ENCODE measurements at regions not wholly inside any gene's neighbourhood (a gene's known extent, or its start where the extent isn't known, plus 50 kb on each side); places are given as distances from the start of the nearest gene placed in this dataset.
"Not testable (repeated sequence)": the region's sequence is repeated elsewhere in the genome, so short reads cannot be mapped to it uniquely, and the experiment has no call there.

DNA sequence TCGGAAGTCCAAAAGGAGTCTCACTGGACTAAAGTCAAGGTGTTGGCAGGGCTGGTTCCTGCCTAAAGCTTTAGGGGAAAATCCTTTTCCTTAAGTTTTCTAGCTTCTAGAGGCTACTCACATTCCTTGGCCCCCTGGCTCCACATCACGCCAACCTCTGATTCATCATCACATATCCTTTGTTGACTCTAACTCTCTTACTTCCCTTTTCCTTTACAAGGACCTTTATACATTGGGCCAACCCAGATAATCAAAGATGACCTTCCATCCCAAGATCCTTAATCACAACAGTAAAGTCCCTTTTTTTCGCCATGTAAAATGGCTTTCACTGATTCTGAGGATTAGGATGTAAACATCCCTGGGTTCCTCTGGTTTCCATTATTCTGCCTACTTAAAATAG lies 146.4 kb upstream of the DCAF8L1 start:
- Mint-ChIP-seq H3K4me3 (no peak overlapping the region), H3K27me3 (ENCODE audit: low read depth) (no peaks in the 10 kb centered on the region), H3K4me1 (peaks cover 17% of the 10 kb centered on the region), H3K36me3 (peaks cover 19% of the 10 kb centered on the region), H3K9me3 (peaks cover 28% of the 10 kb centered on the region), H3K27ac (peak overlapping the region; percentile 85)
- no peak for TF ChIP-seq CTCF (IDR thresholded peaks at IDR 0.05; ENCODE audit: unreplicated experiment)
- DNase-seq (ENCODE audit: low spot score in 2 of 2, unreplicated experiment in 2 of 2), result no peak

DNA sequence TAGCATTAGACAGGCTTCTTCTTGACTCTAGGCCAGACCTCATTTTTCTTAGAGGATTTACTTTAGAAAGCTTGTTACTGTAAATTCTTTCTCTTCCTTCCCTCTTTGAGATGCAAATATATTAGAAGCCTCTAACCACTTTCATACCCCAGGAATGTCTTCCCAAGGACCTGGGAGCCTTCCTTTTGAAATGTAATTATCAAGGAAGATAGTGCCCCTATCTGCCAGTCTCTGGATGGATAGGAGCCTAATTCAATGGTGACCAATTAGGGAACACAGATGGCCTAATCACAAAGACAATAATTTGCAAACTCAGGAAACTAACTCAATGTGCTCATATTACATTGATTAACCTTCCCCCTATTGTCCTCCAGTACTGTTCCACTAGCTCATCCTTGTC lies 145.6 kb upstream of the DCAF8L1 start:
- H3K4me3 Mint-ChIP-seq, result no peak overlapping the region
- peak overlapping the region; percentile 85 for H3K27ac Mint-ChIP-seq
- H3K4me1 Mint-ChIP-seq, result peaks cover 17% of the 10 kb centered on the region
- DNase-seq (ENCODE audit: low spot score in 2 of 2, unreplicated experiment in 2 of 2), result no peak
- H3K36me3 Mint-ChIP-seq, result peaks cover 19% of the 10 kb centered on the region
- no peaks in the 10 kb centered on the region for H3K27me3 Mint-ChIP-seq (ENCODE audit: low read depth)
- H3K9me3 Mint-ChIP-seq, result peaks cover 28% of the 10 kb centered on the region
- TF ChIP-seq CTCF (IDR thresholded peaks at IDR 0.05; ENCODE audit: unreplicated experiment), result no peak

GRCh38 chrX:28124416-28124815 lies 143.2 kb upstream of the DCAF8L1 start:
- Mint-ChIP-seq H3K27ac (no peak overlapping the region), H3K27me3 (ENCODE audit: low read depth) (no peaks in the 10 kb centered on the region), H3K4me1 (peaks cover 19% of the 10 kb centered on the region), H3K36me3 (peaks cover 18% of the 10 kb centered on the region), H3K9me3 (peaks cover 28% of the 10 kb centered on the region), H3K4me3 (no peak overlapping the region)
- no peak for TF ChIP-seq CTCF (IDR thresholded peaks at IDR 0.05; ENCODE audit: unreplicated experiment)
- no peak for DNase-seq (ENCODE audit: low spot score in 2 of 2, unreplicated experiment in 2 of 2)

DNA sequence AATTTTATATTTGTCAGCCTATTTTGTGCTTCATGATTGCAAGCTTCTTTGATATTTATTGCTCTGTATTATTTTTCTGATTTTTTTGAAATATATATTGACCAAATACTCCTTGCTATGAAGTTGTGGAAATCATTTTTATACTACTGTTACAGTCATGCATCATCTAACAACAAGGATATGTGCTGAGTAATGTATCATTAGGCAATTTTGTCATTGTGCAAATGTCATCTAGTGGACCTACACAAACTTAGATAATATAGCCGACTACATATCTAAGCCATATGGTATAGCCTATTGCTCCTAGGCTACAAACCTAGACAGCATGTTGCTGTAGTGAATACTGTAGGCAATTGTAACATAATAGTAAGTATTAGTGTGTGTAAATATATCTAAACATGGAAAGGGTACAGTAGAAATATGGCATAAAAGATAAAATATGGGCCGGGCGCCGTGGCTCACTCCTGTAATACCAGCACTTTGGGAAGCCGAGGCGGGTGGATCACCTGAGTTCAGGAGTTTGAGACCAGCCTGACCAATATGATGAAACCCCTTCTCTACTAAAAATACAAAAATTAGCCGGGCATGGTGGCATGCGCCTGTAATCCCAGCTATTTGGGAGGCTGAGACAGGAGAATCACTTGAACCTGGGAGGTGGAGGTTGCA lies 139.5 kb upstream of the DCAF8L1 start:
- Mint-ChIP-seq H3K4me1 (peaks cover 21% of the 10 kb centered on the region), H3K9me3 (peaks cover 24% of the 10 kb centered on the region)
- DNase-seq (ENCODE audit: low spot score in 2 of 2, unreplicated experiment in 2 of 2); H3K36me3 Mint-ChIP-seq; H3K27ac Mint-ChIP-seq; H3K4me3 Mint-ChIP-seq; H3K27me3 Mint-ChIP-seq (ENCODE audit: low read depth): not testable (repeated sequence)

DNA sequence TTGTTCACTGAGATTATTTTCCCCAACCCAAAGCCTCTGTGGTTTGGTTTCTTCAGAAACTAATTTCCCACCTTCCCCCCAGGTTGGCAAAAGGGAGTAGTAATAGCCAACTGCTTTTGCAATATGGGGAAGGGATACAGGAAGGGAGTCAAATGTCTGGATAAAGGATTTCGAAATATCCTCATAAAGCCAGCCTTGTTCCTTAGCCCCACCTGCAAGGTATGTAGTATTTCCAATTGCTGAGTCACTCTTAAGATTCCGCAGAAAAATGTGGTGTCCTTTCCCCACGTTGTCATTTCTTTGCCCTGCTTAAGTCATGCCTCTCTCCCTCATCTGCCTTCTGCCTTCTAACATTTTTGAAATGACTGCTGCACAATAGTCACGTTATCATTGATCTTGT lies 138.8 kb upstream of the DCAF8L1 start:
- no peaks in the 10 kb centered on the region for H3K27me3 Mint-ChIP-seq (ENCODE audit: low read depth)
- H3K36me3 Mint-ChIP-seq, result peaks cover 6% of the 10 kb centered on the region
- no peak for TF ChIP-seq CTCF (IDR thresholded peaks at IDR 0.05; ENCODE audit: unreplicated experiment)
- no peak overlapping the region for H3K27ac Mint-ChIP-seq
- peaks cover 24% of the 10 kb centered on the region for H3K9me3 Mint-ChIP-seq
- DNase-seq (ENCODE audit: low spot score in 2 of 2, unreplicated experiment in 2 of 2), result no peak
- H3K4me3 Mint-ChIP-seq, result no peak overlapping the region
- peaks cover 23% of the 10 kb centered on the region for H3K4me1 Mint-ChIP-seq

GRCh38 chrX:28108186-28108945 lies 127.1 kb upstream of the DCAF8L1 start:
- H3K9me3 Mint-ChIP-seq, result peaks cover 13% of the 10 kb centered on the region
- H3K27ac Mint-ChIP-seq, result peak overlapping the region; percentile 14

More at GRCh38 chrX:28108186-28108945, 127.1 kb upstream of the DCAF8L1 start:
- H3K4me1 Mint-ChIP-seq, result peaks cover 47% of the 10 kb centered on the region
- no peak for TF ChIP-seq CTCF (IDR thresholded peaks at IDR 0.05; ENCODE audit: unreplicated experiment)
- no peak overlapping the region for H3K4me3 Mint-ChIP-seq
- H3K36me3 Mint-ChIP-seq, result peaks cover 1% of the 10 kb centered on the region
- DNase-seq (ENCODE audit: low spot score in 2 of 2, unreplicated experiment in 2 of 2), result no peak
- no peaks in the 10 kb centered on the region for H3K27me3 Mint-ChIP-seq (ENCODE audit: low read depth)

Data from mesothelial cell of epicardium (in vitro differentiated cells).